Uterus (tissue), 3 donors: ENCODE measurements at regions not wholly inside any gene's neighbourhood (a gene's known extent, or its start where the extent isn't known, plus 50 kb on each side); places are given as distances from the start of the nearest gene placed in this dataset.

ENCODE experiments used
- DNase-seq, 2 donors: peaks; one replicate each; pipeline ENCODE4 v3.0.0-alpha.2; 2019 to 2020
- H3K27ac ChIP-seq, 2 donors: fragments of 200-600 bp; sonication (generic); 1 replicate in 1 of 2; 2 replicates in 1 of 2; pipeline ENCODE4 v1.5.1; 2016 to 2018
- H3K27me3 ChIP-seq, 2 donors: fragments of 200-600 bp; sonication (generic); one replicate each; pipeline ENCODE4 v1.5.1; 2018 to 2019; ENCODE audit warnings: control low read depth in 1 of 2
- H3K36me3 ChIP-seq, 2 donors: fragments of 200-600 bp; sonication (generic); one replicate each; pipeline ENCODE4 v1.5.1; 2019; ENCODE audit warnings: control low read depth in 1 of 2
- H3K4me1 ChIP-seq, 2 donors: fragments of 200-600 bp; sonication (generic); one replicate each; pipeline ENCODE4 v1.5.1; 2018 to 2019; ENCODE audit warnings: control low read depth in 1 of 2
- H3K4me3 ChIP-seq, 2 donors: fragments of 200-600 bp; sonication (generic); 1 replicate in 1 of 2; 2 replicates in 1 of 2; pipeline ENCODE4 v1.5.1; 2018 to 2019; ENCODE audit warnings: mild to moderate bottlenecking in 1 of 2
- H3K9me3 ChIP-seq, 2 donors: fragments of 200-600 bp; sonication (generic); one replicate each; pipeline ENCODE4 v1.5.1; 2019; ENCODE audit warnings: control low read depth in 1 of 2
- CTCF ChIP-seq, 4 experiments: fragments of 200-600 bp in 2 of 4; fragments of 450-650 bp in 2 of 4; sonication (generic) in 2 of 4; IDR thresholded peaks; one replicate each; pipeline ENCODE4 v1.5.1; 2016 to 2019; ENCODE audit warnings: antibody characterized with exemption in 4 of 4, mild to moderate bottlenecking in 2 of 4, moderate library complexity in 1 of 4
- POLR2A ChIP-seq, 2 donors: fragments of 450-650 bp; IDR thresholded peaks; one replicate each; pipeline ENCODE4 v1.6.1; 2016; ENCODE audit warnings: antibody characterized with exemption in 2 of 2, mild to moderate bottlenecking in 1 of 2, moderate library complexity in 1 of 2
- intact Hi-C: fragments of 100-400 bp; cut with DNase I; formaldehyde crosslinking; loops from one replicate; pipeline ENCODE4 v1.15.1; 2023; ENCODE audit warnings: low total_unique reads
- donor health status: DM: yes; HTN: yes; CAD: no.

DNA sequence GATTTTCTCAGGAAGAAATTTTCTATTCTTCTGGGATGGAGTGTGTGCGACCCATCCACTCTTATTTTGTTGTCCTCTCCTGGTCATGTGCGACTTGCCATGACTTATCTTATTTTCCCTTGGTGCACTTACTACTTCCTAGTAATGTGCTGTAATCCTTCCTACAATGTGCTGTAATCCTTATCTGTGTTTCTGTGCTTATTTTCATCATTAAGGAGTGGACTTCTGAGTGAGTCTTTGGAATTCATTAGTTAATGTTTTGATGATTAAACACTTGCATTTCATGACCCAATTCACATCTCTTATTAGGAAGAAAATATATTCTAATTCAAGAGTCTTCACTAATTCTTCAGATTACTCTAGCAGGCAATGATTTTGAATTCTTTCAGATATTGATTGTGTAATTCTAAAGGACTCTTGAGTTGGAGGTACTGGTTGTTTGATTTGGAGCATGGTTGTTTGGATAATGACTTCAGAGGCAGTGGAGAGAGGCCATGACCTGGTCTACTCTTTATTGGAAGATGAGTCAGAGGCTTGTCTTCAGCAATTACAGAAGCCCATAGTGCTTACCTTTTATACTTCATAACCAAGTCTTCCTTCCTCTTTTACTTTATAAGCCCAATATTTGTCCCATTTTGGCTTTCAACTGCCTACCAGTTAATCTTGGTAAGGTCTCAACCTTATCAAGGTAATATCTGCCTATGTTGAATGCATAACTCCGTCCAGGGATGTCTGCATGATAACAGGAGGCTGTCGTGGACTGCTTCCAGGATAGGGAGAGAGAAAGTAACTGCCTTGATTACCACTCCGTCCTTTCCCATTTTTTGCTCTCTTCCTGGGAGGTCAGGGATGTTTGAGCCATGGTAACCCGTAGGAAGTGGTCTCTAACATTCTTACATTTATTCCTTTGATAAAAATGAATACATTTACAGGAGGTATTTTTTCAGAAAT, 278.3 kb upstream of the SP8 start:
- H3K36me3 ChIP-seq = no peaks in the 10 kb centered on the region
- TF ChIP-seq POLR2A (IDR thresholded peaks at IDR 0.05) (no peak), CTCF (IDR thresholded peaks at IDR 0.05) (no peak)
- no peak for DNase-seq
- no peaks in the 10 kb centered on the region for H3K4me1 ChIP-seq
- no peaks in the 10 kb centered on the region for H3K27me3 ChIP-seq
- H3K9me3 ChIP-seq = no peaks in the 10 kb centered on the region
- intact Hi-C loops = no loop called here
- no peak overlapping the region for H3K4me3 ChIP-seq
- no peak overlapping the region for H3K27ac ChIP-seq

- intact Hi-C loops = no loop called here
- no peaks in the 10 kb centered on the region for H3K27me3 ChIP-seq
- H3K27ac ChIP-seq = no peak overlapping the region
- no peaks in the 10 kb centered on the region for H3K9me3 ChIP-seq
- no peaks in the 10 kb centered on the region for H3K4me1 ChIP-seq
- H3K4me3 ChIP-seq = no peak overlapping the region
- no peak for TF ChIP-seq CTCF (IDR thresholded peaks at IDR 0.05)
- TF ChIP-seq POLR2A (IDR thresholded peaks at IDR 0.05) = no peak
- no peak for DNase-seq
- H3K36me3 ChIP-seq = no peaks in the 10 kb centered on the region
These were observed 279.5 kb upstream of the SP8 start for GRCh38 chr7:21066221-21066620.

GRCh38 chr7:21067216-21067615, 280.5 kb upstream of the SP8 start:
- Histone ChIP-seq H3K4me1 (no peaks in the 10 kb centered on the region), H3K4me3 (no peak overlapping the region), H3K27me3 (no peaks in the 10 kb centered on the region), H3K9me3 (no peaks in the 10 kb centered on the region), H3K27ac (no peak overlapping the region), H3K36me3 (no peaks in the 10 kb centered on the region)
- intact Hi-C loops = no loop called here
- no peak for DNase-seq
- no peak for TF ChIP-seq CTCF (IDR thresholded peaks at IDR 0.05)
- no peak for TF ChIP-seq POLR2A (IDR thresholded peaks at IDR 0.05)

GRCh38 chr7:21070571-21071090, 283.9 kb upstream of the SP8 start:
- no peak for DNase-seq
- no peaks in the 10 kb centered on the region for H3K4me1 ChIP-seq
- no peak for TF ChIP-seq CTCF (IDR thresholded peaks at IDR 0.05)
- TF ChIP-seq POLR2A (IDR thresholded peaks at IDR 0.05) = no peak
- no peaks in the 10 kb centered on the region for H3K36me3 ChIP-seq
- intact Hi-C loops = no loop called here
- H3K27ac ChIP-seq = no peak overlapping the region
- no peaks in the 10 kb centered on the region for H3K27me3 ChIP-seq
- no peaks in the 10 kb centered on the region for H3K9me3 ChIP-seq
- no peak overlapping the region for H3K4me3 ChIP-seq
